Ishikawa (cell line): ENCODE measurements at regions not wholly inside any gene's neighbourhood (a gene's known extent, or its start where the extent isn't known, plus 50 kb on each side); places are given as distances from the start of the nearest gene placed in this dataset.

Experiments used
- EP300 ChIP-seq: IDR thresholded peaks from 2 replicates; pipeline ENCODE4 v1.6.1; 2012; ENCODE audit warnings: borderline replicate concordance
- FOXM1 ChIP-seq: IDR thresholded peaks from 2 replicates; pipeline ENCODE4 v1.6.1; 2012; ENCODE audit warnings: low read depth, borderline replicate concordance
- RAD21 ChIP-seq: IDR thresholded peaks from 2 replicates; pipeline ENCODE4 v1.6.1; 2012; ENCODE audit warnings: low read depth
- TF ChIP-seq, protein P1 (sequence below): IDR thresholded peaks from 2 replicates; pipeline ENCODE4 v1.6.1; 2012; ENCODE audit warnings: low read depth, mild to moderate bottlenecking

- TF ChIP-seq EP300 (no peak), RAD21 (no peak), FOXM1 (no peak)
- TF ChIP-seq, protein P1, sequence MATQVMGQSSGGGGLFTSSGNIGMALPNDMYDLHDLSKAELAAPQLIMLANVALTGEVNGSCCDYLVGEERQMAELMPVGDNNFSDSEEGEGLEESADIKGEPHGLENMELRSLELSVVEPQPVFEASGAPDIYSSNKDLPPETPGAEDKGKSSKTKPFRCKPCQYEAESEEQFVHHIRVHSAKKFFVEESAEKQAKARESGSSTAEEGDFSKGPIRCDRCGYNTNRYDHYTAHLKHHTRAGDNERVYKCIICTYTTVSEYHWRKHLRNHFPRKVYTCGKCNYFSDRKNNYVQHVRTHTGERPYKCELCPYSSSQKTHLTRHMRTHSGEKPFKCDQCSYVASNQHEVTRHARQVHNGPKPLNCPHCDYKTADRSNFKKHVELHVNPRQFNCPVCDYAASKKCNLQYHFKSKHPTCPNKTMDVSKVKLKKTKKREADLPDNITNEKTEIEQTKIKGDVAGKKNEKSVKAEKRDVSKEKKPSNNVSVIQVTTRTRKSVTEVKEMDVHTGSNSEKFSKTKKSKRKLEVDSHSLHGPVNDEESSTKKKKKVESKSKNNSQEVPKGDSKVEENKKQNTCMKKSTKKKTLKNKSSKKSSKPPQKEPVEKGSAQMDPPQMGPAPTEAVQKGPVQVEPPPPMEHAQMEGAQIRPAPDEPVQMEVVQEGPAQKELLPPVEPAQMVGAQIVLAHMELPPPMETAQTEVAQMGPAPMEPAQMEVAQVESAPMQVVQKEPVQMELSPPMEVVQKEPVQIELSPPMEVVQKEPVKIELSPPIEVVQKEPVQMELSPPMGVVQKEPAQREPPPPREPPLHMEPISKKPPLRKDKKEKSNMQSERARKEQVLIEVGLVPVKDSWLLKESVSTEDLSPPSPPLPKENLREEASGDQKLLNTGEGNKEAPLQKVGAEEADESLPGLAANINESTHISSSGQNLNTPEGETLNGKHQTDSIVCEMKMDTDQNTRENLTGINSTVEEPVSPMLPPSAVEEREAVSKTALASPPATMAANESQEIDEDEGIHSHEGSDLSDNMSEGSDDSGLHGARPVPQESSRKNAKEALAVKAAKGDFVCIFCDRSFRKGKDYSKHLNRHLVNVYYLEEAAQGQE: no peak
These were observed 72.9 kb upstream of the EEF1E1 start for GRCh38 chr6:8175046-8175777.
